AG08396 (cell line): ENCODE measurements at regions not wholly inside any gene's neighbourhood (a gene's known extent, or its start where the extent isn't known, plus 50 kb on each side); places are given as distances from the start of the nearest gene placed in this dataset.
"Not testable (repeated sequence)": the region's sequence is repeated elsewhere in the genome, so short reads cannot be mapped to it uniquely, and the experiment has no call there.

Experiments
- DNase-seq: peaks from one replicate; pipeline ENCODE4 v3.0.0; 2012; ENCODE audit warnings: low spot score, mixed read lengths

- DNase-seq = no peak
Observed at GRCh38 chr5:154652746-154653417, 102.3 kb upstream of the LARP1 start.

- DNase-seq = not testable (repeated sequence)
Observed at GRCh38 chr5:154651795-154652194, 103.4 kb upstream of the LARP1 start.

DNA sequence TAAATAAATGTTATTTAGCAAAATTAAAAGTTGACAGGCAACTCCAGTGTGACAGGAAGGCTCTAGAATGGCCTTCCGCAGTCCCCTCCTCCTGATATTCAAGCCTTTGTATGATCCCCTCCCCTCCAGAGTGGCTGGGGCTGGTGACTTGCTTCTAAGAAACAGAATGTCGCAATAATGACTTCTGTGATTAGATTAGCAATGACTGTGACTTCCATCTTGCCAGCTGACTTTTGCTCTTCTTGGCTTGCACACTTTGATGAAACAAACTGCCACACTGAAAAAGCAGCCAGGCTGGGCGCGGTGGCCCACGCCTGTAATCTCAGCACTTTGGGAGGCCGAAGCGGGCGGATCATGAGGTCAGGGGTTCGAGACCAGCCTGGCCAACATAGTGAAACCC is 106.5 kb upstream of the LARP1 start:
- no peak for DNase-seq

GRCh38 chr5:154648229-154648628 is 106.9 kb upstream of the LARP1 start:
- DNase-seq = no peak

- DNase-seq = no peak
Observed at GRCh38 chr5:154647761-154648145, 107.4 kb upstream of the LARP1 start.

GRCh38 chr5:154647114-154647760 is 107.9 kb upstream of the LARP1 start:
- no peak for DNase-seq

DNA sequence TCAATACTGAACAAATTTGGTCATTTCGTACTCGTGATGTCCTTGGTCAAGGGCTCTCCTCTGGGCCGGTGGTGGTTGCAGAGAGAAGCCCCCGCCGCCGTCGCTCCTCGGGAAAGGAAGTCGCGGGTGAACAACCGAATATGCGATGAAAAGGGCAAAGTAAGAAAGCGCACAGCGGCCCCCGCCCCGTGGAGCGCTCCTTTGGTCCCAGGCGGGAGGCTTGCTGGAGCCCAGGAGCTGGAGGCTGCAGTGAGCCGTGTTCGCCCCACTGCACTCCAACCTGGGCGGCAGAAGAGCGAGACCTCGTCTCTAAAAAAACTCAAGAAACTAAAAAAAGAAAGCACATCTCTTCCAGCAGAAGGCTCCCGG is 108.4 kb upstream of the LARP1 start:
- DNase-seq = no peak

- no peak for DNase-seq
Observed at GRCh38 chr5:154644745-154645411, 110.3 kb upstream of the LARP1 start.

GRCh38 chr5:154642499-154643245 is 112.5 kb upstream of the LARP1 start:
- DNase-seq = peak; percentile 46

DNA sequence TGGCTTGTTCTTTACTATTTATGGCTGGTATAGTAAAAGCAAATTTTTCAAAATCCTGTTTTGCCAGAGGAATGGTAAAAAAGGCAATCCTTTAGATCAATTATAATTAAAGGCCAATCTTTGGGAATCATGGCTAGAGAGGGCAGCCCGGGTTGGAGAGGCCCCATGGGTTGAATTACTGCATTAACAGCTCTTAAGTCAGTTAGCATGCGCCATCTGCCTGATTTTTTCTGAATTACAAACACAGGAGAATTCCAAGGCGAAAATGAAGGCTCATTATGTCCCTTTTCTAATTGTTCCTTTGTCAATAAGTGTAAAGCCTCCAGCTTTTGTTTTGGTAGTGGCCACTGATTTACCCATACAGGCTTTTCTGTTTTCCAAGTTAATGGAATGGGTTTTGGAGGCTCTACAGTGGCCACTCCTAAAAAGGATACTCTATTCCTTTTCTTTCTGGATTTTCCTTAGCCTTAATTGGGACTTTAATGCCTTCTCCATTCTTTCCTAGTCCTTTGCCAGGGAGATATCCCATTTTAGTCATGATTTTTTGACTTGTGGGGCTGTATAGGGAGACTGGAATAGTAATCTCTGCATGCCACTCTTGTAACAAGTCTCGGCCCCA is 114.9 kb upstream of the LARP1 start:
- DNase-seq = not testable (repeated sequence)

- not testable (repeated sequence) for DNase-seq
Observed at GRCh38 chr5:154636786-154637185, 118.4 kb upstream of the LARP1 start.

- not testable (repeated sequence) for DNase-seq
Observed at GRCh38 chr5:154636271-154636670, 118.9 kb upstream of the LARP1 start.

DNA sequence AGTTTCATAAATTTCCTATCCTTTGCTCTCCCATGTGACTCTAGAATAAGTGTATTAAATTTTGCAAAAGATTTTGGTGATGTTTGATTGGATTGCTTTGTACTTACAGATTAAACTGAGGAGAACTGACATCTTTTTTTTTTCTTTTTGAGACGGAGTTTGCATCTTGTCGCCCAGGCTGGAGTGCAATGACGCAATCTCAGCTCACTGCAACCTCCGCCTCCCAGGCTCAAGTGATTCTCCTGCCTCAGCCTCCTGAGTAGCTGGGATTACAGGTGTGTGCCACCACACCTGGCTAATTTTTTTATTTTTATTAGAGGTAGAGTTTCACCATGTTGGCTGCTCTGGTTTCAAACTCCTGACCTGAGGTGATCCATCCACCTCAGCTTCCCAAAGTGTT is 121.4 kb upstream of the LARP1 start:
- DNase-seq = not testable (repeated sequence)

GRCh38 chr5:154631141-154631540 is 124.0 kb upstream of the LARP1 start:
- no peak for DNase-seq

DNA sequence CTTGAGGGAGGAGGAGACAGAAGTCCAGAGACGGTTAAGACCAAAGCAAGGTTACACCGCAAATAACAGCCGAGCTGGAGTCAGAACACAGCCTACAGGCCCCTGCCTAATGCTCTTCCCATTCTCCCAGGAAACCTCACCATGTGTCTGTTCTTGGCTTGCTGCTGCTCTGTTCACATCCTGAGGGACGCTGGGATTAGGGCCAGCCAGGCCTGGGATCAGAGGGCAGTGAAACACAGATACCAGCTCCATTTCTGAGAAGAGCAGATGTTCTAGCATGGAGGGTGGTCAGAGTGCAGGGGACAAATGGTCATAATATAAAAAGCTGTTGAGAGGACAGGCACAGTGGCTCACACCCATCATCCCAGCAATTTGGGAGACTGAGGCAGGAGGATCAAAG is 124.8 kb upstream of the LARP1 start:
- DNase-seq = no peak

GRCh38 chr5:154628685-154629084 is 126.5 kb upstream of the LARP1 start:
- DNase-seq = no peak

DNA sequence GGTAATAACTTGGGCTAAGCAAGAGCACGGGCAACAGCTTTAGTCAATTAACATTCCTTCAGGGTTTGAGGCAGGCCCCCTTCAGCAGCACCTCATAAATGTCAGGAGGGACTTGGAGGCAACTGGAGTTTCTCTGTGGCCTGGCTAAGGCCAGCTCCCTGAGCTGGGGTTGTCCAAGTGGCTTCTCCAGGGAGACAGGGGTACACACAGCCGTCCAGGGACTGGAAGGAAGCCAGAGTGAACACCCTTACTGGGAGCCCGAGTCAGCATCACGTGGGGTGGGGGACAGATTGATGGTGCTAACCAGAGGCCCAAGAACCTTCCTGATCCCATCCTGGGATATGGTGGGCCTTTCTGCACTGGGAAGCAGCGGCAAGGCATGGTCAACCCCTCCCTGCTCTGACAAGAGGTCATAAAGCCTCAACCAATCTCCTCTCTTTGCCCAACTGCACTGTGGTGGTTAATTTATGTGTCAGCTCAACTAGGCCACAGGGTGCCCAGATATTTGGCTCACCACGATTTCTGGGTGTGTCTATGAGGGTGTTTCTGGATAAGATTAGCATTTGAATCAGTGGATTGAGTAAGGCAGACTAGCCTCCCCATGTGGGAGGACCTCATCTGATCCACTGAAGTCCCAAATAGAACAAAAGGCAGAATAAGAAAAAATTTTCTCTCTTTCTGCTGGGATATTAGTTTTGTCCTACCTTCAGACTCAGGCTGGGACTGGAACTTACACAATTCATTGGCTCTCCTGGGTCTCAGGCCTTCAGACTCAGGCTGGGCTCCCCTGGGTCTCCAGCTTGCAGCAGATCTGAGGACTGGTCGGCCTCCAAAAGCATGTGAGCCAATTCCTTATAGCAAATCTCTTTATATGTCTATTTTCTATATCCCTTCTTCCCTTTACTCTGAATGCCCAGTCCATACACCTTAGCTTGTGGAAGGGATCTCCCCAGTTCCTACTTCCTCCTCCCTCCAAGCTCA is 127.2 kb upstream of the LARP1 start:
- DNase-seq = peak; percentile 57

DNA sequence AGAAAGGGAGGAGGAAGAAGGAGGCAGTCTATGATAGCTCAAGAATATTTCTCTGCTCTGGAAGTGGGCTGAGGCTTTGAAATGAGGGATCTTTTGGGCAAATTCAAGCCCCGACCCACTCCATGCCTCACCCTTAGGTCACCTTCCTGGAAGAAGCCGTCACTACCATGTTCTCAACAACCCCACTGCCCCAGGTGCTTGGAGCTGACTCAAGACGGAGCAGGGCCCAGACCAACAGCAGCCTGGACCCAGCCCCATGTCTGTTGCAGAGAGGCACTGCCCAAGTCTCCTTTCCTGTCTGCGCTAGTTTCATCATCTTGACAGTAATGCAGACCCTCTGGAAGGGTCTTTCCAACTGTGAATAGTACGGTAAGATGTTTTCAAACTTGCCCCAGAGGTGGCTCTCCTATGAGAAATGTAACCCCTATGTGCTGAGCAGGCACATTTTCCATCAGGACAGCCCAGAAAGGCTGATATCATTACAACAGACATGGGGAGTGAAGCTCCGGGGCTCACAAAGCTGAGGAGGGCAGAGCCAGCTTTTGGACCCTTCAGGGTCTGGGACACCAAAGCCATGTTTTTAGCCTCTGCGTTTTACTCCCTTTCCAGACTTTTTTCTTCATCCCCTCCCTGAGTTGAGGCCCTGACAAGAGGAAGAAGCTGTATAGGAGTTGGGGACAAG is 128.2 kb upstream of the LARP1 start:
- DNase-seq = no peak

DNA sequence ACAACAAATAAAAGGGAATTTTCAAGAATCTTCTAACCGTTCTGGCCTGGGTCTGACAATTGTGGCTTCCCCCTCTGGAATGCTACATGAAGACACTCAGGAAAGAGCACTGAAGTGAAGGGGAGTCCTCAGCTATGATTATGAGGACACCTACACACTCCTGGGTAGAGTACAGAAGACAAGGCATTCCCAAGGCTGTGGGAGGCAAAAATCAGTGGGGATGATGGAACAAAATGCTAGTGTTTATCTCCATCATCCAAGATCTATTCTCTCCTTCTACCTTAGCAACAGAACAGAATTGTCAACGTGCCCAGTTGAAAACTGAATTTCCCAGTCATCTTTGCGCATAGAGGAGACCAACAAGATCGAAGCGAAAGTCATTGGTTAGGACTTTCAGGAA is 130.1 kb upstream of the LARP1 start:
- no peak for DNase-seq

DNA sequence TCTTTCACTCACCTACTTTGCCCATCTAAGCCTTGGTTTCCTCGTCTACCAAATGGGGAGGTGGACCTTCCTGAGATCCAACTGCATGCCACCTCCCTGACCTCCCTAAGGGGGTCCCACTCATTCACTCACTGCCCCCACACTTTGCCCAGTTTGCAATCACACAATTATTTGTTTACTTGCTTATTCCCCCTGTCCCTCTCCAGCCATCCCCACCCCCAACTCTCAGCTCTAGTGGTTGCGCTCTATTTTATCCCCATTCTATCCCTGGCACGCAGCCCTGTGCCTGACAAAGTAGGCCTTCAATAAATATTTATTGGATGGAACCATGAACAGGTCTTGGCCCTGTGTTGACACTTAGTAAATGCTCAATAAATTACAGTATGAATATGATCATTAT is 130.8 kb upstream of the LARP1 start:
- no peak for DNase-seq
